ENCODE measurements at regions not wholly inside any gene's neighbourhood (a gene's known extent, or its start where the extent isn't known, plus 50 kb on each side); places are given as distances from the start of the nearest gene placed in this dataset.

- CTCF ChIA-PET, result no interaction called here
Measured at GRCh38 chr1:118563981-118564951, 379.2 kb upstream of the SPAG17 start.

More at GRCh38 chr1:118563981-118564951, 379.2 kb upstream of the SPAG17 start:
- Histone ChIP-seq H3K9me2 (no peaks in the 10 kb centered on the region), H3K79me2 (ENCODE audit: insufficient read depth) (no peaks in the 10 kb centered on the region), H3K4me3 (ENCODE audit: low read depth in 2 of 2, low read length in 1 of 2) (no peak overlapping the region), H3K9me3 (no peaks in the 10 kb centered on the region), H3K27ac (ENCODE audit: low read depth in 2 of 2, low read length in 1 of 2) (no peak overlapping the region), H3K36me3 (replicated peaks in 1 of 2; ENCODE audit: control insufficient read depth in 1 of 2, insufficient read depth in 2 of 2, low read length in 1 of 2) (no peaks in the 10 kb centered on the region), H2AFZ (ENCODE audit: low read depth) (no peak overlapping the region), H3K9ac (no peak overlapping the region), H3K4me2 (no peak overlapping the region), H4K20me1 (ENCODE audit: insufficient read depth) (no peaks in the 10 kb centered on the region), H3F3A (replicated peaks; ENCODE audit: insufficient read depth) (no peaks in the 10 kb centered on the region), H3K4me1 (ENCODE audit: control insufficient read depth in 1 of 2, insufficient read depth in 2 of 2, low read depth in 1 of 2, low read length in 1 of 2) (no peaks in the 10 kb centered on the region), H3K27me3 (ENCODE audit: insufficient read depth) (no peaks in the 10 kb centered on the region)
- TF ChIP-seq FOSL2 (IDR thresholded peaks at IDR 0.05; ENCODE audit: borderline replicate concordance, low read depth), result no peak
- TF ChIP-seq YY1 (IDR thresholded peaks at IDR 0.05; ENCODE audit: low read depth), result no peak
- TF ChIP-seq, protein P1, sequence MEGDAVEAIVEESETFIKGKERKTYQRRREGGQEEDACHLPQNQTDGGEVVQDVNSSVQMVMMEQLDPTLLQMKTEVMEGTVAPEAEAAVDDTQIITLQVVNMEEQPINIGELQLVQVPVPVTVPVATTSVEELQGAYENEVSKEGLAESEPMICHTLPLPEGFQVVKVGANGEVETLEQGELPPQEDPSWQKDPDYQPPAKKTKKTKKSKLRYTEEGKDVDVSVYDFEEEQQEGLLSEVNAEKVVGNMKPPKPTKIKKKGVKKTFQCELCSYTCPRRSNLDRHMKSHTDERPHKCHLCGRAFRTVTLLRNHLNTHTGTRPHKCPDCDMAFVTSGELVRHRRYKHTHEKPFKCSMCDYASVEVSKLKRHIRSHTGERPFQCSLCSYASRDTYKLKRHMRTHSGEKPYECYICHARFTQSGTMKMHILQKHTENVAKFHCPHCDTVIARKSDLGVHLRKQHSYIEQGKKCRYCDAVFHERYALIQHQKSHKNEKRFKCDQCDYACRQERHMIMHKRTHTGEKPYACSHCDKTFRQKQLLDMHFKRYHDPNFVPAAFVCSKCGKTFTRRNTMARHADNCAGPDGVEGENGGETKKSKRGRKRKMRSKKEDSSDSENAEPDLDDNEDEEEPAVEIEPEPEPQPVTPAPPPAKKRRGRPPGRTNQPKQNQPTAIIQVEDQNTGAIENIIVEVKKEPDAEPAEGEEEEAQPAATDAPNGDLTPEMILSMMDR (IDR thresholded peaks at IDR 0.05), result no peak
- no peak for TF ChIP-seq MXI1 (IDR thresholded peaks at IDR 0.05; ENCODE audit: low read depth, low read length)
- TF ChIP-seq NFIC (IDR thresholded peaks at IDR 0.05; ENCODE audit: borderline replicate concordance), result no peak
- TF ChIP-seq, protein P2, sequence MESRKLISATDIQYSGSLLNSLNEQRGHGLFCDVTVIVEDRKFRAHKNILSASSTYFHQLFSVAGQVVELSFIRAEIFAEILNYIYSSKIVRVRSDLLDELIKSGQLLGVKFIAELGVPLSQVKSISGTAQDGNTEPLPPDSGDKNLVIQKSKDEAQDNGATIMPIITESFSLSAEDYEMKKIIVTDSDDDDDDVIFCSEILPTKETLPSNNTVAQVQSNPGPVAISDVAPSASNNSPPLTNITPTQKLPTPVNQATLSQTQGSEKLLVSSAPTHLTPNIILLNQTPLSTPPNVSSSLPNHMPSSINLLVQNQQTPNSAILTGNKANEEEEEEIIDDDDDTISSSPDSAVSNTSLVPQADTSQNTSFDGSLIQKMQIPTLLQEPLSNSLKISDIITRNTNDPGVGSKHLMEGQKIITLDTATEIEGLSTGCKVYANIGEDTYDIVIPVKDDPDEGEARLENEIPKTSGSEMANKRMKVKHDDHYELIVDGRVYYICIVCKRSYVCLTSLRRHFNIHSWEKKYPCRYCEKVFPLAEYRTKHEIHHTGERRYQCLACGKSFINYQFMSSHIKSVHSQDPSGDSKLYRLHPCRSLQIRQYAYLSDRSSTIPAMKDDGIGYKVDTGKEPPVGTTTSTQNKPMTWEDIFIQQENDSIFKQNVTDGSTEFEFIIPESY (IDR thresholded peaks at IDR 0.05; ENCODE audit: borderline replicate concordance, low read depth), result no peak
- TF ChIP-seq TEAD4 (IDR thresholded peaks at IDR 0.05; ENCODE audit: borderline replicate concordance, insufficient read depth), result no peak
- no peak for TF ChIP-seq IRF3 (IDR thresholded peaks at IDR 0.05; ENCODE audit: low read depth, low read length)
- TF ChIP-seq PBX3 (IDR thresholded peaks at IDR 0.05), result no peak
- TF ChIP-seq SIN3A (IDR thresholded peaks at IDR 0.05; ENCODE audit: borderline replicate concordance, low read depth, low read length), result no peak
- no peak for TF ChIP-seq ELF1 (IDR thresholded peaks at IDR 0.05)
- no peak for TF ChIP-seq CHD2 (IDR thresholded peaks at IDR 0.05; ENCODE audit: low read length, partially characterized antibody)
- TF ChIP-seq, protein P3, sequence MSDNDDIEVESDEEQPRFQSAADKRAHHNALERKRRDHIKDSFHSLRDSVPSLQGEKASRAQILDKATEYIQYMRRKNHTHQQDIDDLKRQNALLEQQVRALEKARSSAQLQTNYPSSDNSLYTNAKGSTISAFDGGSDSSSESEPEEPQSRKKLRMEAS (IDR thresholded peaks at IDR 0.05; ENCODE audit: low read depth), result no peak
- TF ChIP-seq REST (IDR thresholded peaks at IDR 0.05; ENCODE audit: low read depth, low read length), result no peak
- TF ChIP-seq EZH2phosphoT487 (IDR thresholded peaks at IDR 0.05; ENCODE audit: borderline replicate concordance, low read depth), result no peak
- POLR2A ChIA-PET, result no interaction called here
- 0% methylated on average over 6 of the region's 6 CpGs for WGBS (ENCODE audit: low lambda C conversion rate)
- DNase-seq, result no peak

Measured in SK-N-SH (cell line).